Loucy (cell line): ENCODE measurements at regions not wholly inside any gene's neighbourhood (a gene's known extent, or its start where the extent isn't known, plus 50 kb on each side); places are given as distances from the start of the nearest gene placed in this dataset.

Experiments used
- H2AFZ ChIP-seq: fragments of 200-600 bp; sonication (generic); 2 replicates; pipeline ENCODE4 v1.6.0; 2016; ENCODE audit warnings: antibody characterized with exemption, mild to moderate bottlenecking, low read length, moderate library complexity
- H3F3A ChIP-seq: fragments of 200-600 bp; 2 replicates; pipeline ENCODE4 v1.6.0; 2016; ENCODE audit warnings: antibody characterized with exemption, low read depth, mild to moderate bottlenecking
- H3K27me3 ChIP-seq: fragments of 200-600 bp; sonication (generic); 2 replicates; pipeline ENCODE4 v1.6.1; 2014; ENCODE audit warnings: low read length, mild to moderate bottlenecking; ENCODE audit not compliant: insufficient read depth, poor library complexity, severe bottlenecking
- H3K36me3 ChIP-seq: fragments of 200-600 bp; sonication (generic); 2 replicates; pipeline ENCODE4 v1.6.1; 2016; ENCODE audit warnings: low read length; ENCODE audit not compliant: insufficient read depth
- H3K4me1 ChIP-seq: fragments of 200-600 bp; sonication (generic); 2 replicates; pipeline ENCODE4 v1.5.1; 2014; ENCODE audit warnings: low read length, mild to moderate bottlenecking; ENCODE audit not compliant: insufficient read depth, poor library complexity, severe bottlenecking
- H3K4me2 ChIP-seq: fragments of 200-600 bp; sonication (generic); 2 replicates; pipeline ENCODE4 v1.6.0; 2014; ENCODE audit warnings: antibody characterized with exemption, low read length, low read depth, mild to moderate bottlenecking; ENCODE audit not compliant: poor library complexity, severe bottlenecking
- H3K4me3 ChIP-seq: fragments of 200-600 bp; sonication (generic); 2 replicates; pipeline ENCODE4 v1.5.1; 2014; ENCODE audit warnings: low read length, mild to moderate bottlenecking, mixed read lengths; ENCODE audit not compliant: poor library complexity, severe bottlenecking
- H3K79me2 ChIP-seq: fragments of 200-600 bp; sonication (generic); 2 replicates; pipeline ENCODE4 v1.6.1; 2014; ENCODE audit warnings: low read length; ENCODE audit not compliant: insufficient read depth
- H3K9ac ChIP-seq: fragments of 200-600 bp; sonication (generic); 2 replicates; pipeline ENCODE4 v1.6.0; 2014; ENCODE audit warnings: mild to moderate bottlenecking, low read depth, low read length, moderate library complexity; ENCODE audit not compliant: poor library complexity, severe bottlenecking
- H3K9me2 ChIP-seq: fragments of 200-600 bp; sonication (generic); replicated peaks from 2 replicates; pipeline ENCODE4 v1.6.1; 2016; ENCODE audit warnings: low read depth, low read length, mixed read lengths
- H3K9me3 ChIP-seq: fragments of 200-600 bp; sonication (generic); 2 replicates; pipeline ENCODE4 v1.6.1; 2014; ENCODE audit warnings: mild to moderate bottlenecking, antibody characterized with exemption, low read length, low read depth; ENCODE audit not compliant: insufficient read depth
- H4K20me1 ChIP-seq: fragments of 200-600 bp; sonication (generic); 2 replicates; pipeline ENCODE4 v1.6.0; 2014; ENCODE audit warnings: antibody characterized with exemption, low read length, mild to moderate bottlenecking; ENCODE audit not compliant: insufficient read depth, poor library complexity, severe bottlenecking
- CTCF ChIP-seq: fragments of 200-600 bp; sonication (generic); conservative IDR thresholded peaks from 2 replicates; pipeline ENCODE4 v1.5.1; 2014; ENCODE audit warnings: mild to moderate bottlenecking, antibody characterized with exemption, low read length
- EZH2phosphoT487 ChIP-seq: fragments of 200-600 bp; IDR thresholded peaks from 2 replicates; pipeline ENCODE4 v1.6.1; 2018; ENCODE audit warnings: antibody characterized with exemption, mild to moderate bottlenecking, moderate library complexity, borderline replicate concordance

GRCh38 chr13:104635879-104636278 lies 1569.7 kb upstream of the SLC10A2 start:
- Histone ChIP-seq H3K9me3 (no peaks in the 10 kb centered on the region), H3K27me3 (no peaks in the 10 kb centered on the region), H3K9ac (no peak overlapping the region), H2AFZ (no peak overlapping the region), H3K9me2 (no peaks in the 10 kb centered on the region), H4K20me1 (no peaks in the 10 kb centered on the region), H3K79me2 (no peaks in the 10 kb centered on the region), H3K4me3 (no peak overlapping the region), H3K4me1 (no peaks in the 10 kb centered on the region), H3K4me2 (no peak overlapping the region), H3K36me3 (no peaks in the 10 kb centered on the region), H3F3A (no peaks in the 10 kb centered on the region)
- TF ChIP-seq CTCF (no peak), EZH2phosphoT487 (no peak)

- H3K4me1 ChIP-seq, result no peaks in the 10 kb centered on the region
- no peaks in the 10 kb centered on the region for H3K79me2 ChIP-seq
- H2AFZ ChIP-seq, result no peak overlapping the region
- no peaks in the 10 kb centered on the region for H3K9me2 ChIP-seq
- no peak for TF ChIP-seq CTCF
- no peak for TF ChIP-seq EZH2phosphoT487
- H3K4me3 ChIP-seq, result no peak overlapping the region
- no peak overlapping the region for H3K9ac ChIP-seq
- no peak overlapping the region for H3K4me2 ChIP-seq
- H3F3A ChIP-seq, result no peaks in the 10 kb centered on the region
- no peaks in the 10 kb centered on the region for H3K9me3 ChIP-seq
- H3K27me3 ChIP-seq, result no peaks in the 10 kb centered on the region
- H3K36me3 ChIP-seq, result no peaks in the 10 kb centered on the region
- H4K20me1 ChIP-seq, result no peaks in the 10 kb centered on the region
These were observed 1567.8 kb upstream of the SLC10A2 start for GRCh38 chr13:104634016-104634415.

- no peaks in the 10 kb centered on the region for H3K79me2 ChIP-seq
- H3K9me3 ChIP-seq, result no peaks in the 10 kb centered on the region
- H2AFZ ChIP-seq, result no peak overlapping the region
- no peaks in the 10 kb centered on the region for H3K27me3 ChIP-seq
- H3K4me2 ChIP-seq, result no peak overlapping the region
- TF ChIP-seq CTCF (no peak), EZH2phosphoT487 (no peak)
- no peaks in the 10 kb centered on the region for H4K20me1 ChIP-seq
- no peak overlapping the region for H3K4me3 ChIP-seq
- H3K4me1 ChIP-seq, result no peaks in the 10 kb centered on the region
- H3K36me3 ChIP-seq, result no peaks in the 10 kb centered on the region
- no peaks in the 10 kb centered on the region for H3K9me2 ChIP-seq
- no peak overlapping the region for H3K9ac ChIP-seq
- H3F3A ChIP-seq, result no peaks in the 10 kb centered on the region
These were observed 1566.5 kb upstream of the SLC10A2 start for GRCh38 chr13:104632736-104633135.
